Endothelial cell of umbilical vein (primary cell): ENCODE measurements at regions not wholly inside any gene's neighbourhood (a gene's known extent, or its start where the extent isn't known, plus 50 kb on each side); places are given as distances from the start of the nearest gene placed in this dataset.

Source experiments
- EZH2 ChIP-seq: IDR thresholded peaks from 2 replicates; pipeline ENCODE4 v1.6.1; 2012; ENCODE audit warnings: borderline replicate concordance, low read depth, mild to moderate bottlenecking, moderate library complexity, low read length, inconsistent platforms; ENCODE audit not compliant: severe bottlenecking
- POLR2A ChIP-seq: IDR thresholded peaks from 2 replicates; pipeline ENCODE4 v1.6.1; 2012; ENCODE audit warnings: low read depth, mild to moderate bottlenecking, control low read depth, low read length
- TF ChIP-seq, protein P1 (sequence below), 2 donors: IDR thresholded peaks; 1 replicate in 1 of 2; 2 replicates in 1 of 2; pipeline ENCODE4 v1.5.1; 2011; ENCODE audit warnings: low read length in 2 of 2, mild to moderate bottlenecking in 2 of 2, moderate library complexity in 2 of 2, control low read depth in 1 of 2, inconsistent platforms in 1 of 2, low read depth in 1 of 2; ENCODE audit not compliant: insufficient read depth in 1 of 2; ENCODE audit errors: extremely low read depth in 1 of 2

DNA sequence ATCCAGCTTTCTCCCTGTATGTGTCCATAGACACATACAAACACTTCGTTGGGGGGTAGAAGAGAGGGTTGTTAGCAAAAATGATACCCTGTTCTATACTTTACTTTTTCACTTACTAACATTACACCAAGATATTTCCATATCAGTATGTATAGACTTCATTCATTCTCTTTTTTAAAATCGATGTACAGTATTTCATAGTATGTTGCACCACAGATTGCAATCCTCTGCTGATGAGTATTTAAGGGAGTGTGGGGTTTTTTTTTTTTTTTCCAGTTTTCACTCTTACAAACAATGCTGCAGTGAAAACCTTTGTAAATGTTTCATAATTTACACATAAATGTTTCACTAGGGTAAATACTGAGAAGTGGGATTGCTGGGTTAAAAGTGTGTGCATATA, 402.3 kb downstream of the LRATD1 start:
- no peak for TF ChIP-seq POLR2A
- TF ChIP-seq, protein P1, sequence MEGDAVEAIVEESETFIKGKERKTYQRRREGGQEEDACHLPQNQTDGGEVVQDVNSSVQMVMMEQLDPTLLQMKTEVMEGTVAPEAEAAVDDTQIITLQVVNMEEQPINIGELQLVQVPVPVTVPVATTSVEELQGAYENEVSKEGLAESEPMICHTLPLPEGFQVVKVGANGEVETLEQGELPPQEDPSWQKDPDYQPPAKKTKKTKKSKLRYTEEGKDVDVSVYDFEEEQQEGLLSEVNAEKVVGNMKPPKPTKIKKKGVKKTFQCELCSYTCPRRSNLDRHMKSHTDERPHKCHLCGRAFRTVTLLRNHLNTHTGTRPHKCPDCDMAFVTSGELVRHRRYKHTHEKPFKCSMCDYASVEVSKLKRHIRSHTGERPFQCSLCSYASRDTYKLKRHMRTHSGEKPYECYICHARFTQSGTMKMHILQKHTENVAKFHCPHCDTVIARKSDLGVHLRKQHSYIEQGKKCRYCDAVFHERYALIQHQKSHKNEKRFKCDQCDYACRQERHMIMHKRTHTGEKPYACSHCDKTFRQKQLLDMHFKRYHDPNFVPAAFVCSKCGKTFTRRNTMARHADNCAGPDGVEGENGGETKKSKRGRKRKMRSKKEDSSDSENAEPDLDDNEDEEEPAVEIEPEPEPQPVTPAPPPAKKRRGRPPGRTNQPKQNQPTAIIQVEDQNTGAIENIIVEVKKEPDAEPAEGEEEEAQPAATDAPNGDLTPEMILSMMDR (IDR thresholded peaks at IDR 0.05; ENCODE audit: extremely low read depth in 1 of 2, insufficient read depth in 1 of 2, low read depth in 1 of 2, low read length in 2 of 2), result no peak
- no peak for TF ChIP-seq EZH2
